ENCODE measurements at regions not wholly inside any gene's neighbourhood (a gene's known extent, or its start where the extent isn't known, plus 50 kb on each side); places are given as distances from the start of the nearest gene placed in this dataset.

DNA sequence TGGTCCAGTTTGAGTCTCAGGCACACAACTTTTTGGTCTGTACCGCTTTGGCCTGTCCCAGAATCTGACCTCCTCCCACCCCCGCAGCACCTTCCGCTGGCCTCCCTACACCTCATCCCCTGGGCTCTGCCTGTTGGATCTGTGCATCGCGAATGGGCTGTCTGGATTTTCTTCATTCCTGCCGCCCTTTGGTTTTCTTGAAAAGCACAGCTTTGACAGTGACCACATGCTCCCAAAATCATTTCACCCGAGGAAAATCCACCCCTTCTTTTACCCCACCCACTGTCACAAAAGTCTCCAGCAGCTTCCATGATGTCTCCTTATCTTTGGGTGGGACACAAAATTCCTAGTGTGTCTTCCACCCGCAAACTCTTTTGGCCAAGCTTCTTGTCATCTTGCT, 65.0 kb upstream of the SSX2IP start:
- no peak for TF ChIP-seq POLR2A (IDR thresholded peaks at IDR 0.05)
- TF ChIP-seq, protein P1, sequence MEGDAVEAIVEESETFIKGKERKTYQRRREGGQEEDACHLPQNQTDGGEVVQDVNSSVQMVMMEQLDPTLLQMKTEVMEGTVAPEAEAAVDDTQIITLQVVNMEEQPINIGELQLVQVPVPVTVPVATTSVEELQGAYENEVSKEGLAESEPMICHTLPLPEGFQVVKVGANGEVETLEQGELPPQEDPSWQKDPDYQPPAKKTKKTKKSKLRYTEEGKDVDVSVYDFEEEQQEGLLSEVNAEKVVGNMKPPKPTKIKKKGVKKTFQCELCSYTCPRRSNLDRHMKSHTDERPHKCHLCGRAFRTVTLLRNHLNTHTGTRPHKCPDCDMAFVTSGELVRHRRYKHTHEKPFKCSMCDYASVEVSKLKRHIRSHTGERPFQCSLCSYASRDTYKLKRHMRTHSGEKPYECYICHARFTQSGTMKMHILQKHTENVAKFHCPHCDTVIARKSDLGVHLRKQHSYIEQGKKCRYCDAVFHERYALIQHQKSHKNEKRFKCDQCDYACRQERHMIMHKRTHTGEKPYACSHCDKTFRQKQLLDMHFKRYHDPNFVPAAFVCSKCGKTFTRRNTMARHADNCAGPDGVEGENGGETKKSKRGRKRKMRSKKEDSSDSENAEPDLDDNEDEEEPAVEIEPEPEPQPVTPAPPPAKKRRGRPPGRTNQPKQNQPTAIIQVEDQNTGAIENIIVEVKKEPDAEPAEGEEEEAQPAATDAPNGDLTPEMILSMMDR (IDR thresholded peaks at IDR 0.05) = no peak

All from Peyer's patch (tissue), 4 donors.